Activated CD4-positive, alpha-beta T cell treated with anti-CD3 and anti-CD28 coated beads, Interleukin-2, amount 50 U/mL, for 4 hours (primary cell): ENCODE measurements at regions not wholly inside any gene's neighbourhood (a gene's known extent, or its start where the extent isn't known, plus 50 kb on each side); places are given as distances from the start of the nearest gene placed in this dataset.
"Not testable (repeated sequence)": the region's sequence is repeated elsewhere in the genome, so short reads cannot be mapped to it uniquely, and the experiment has no call there.

ENCODE experiments used
- DNase-seq, 2 experiments: peaks; one replicate each; pipeline ENCODE4 v3.0.0-alpha.2; 2020

- no peak for DNase-seq
Observed at GRCh38 chr5:128667751-128668150, 129.7 kb upstream of the FBN2 start.

- no peak for DNase-seq
Observed at GRCh38 chr5:128668921-128669320, 130.9 kb upstream of the FBN2 start.

- DNase-seq = no peak
Observed at GRCh38 chr5:128669803-128670202, 131.8 kb upstream of the FBN2 start.

GRCh38 chr5:128671943-128672342 is 133.9 kb upstream of the FBN2 start:
- DNase-seq = no peak

- DNase-seq = no peak
Observed at GRCh38 chr5:128673000-128673399, 135.0 kb upstream of the FBN2 start.

GRCh38 chr5:128673411-128673957 is 135.4 kb upstream of the FBN2 start:
- DNase-seq = no peak

- no peak for DNase-seq
Observed at GRCh38 chr5:128673970-128674369, 135.9 kb upstream of the FBN2 start.

- DNase-seq = peak in 1 of 2 experiments; percentile 20
Observed at GRCh38 chr5:128674837-128675446, 136.9 kb upstream of the FBN2 start.

GRCh38 chr5:128681096-128681495 is 143.1 kb upstream of the FBN2 start:
- DNase-seq = no peak

GRCh38 chr5:128681764-128682592 is 143.9 kb upstream of the FBN2 start:
- no peak for DNase-seq

GRCh38 chr5:128682669-128683068 is 144.6 kb upstream of the FBN2 start:
- DNase-seq = no peak

- no peak for DNase-seq
Observed at GRCh38 chr5:128684961-128685360, 146.9 kb upstream of the FBN2 start.

GRCh38 chr5:128687930-128688329 is 149.9 kb upstream of the FBN2 start:
- no peak for DNase-seq

GRCh38 chr5:128693764-128694163 is 155.7 kb upstream of the FBN2 start:
- DNase-seq = no peak

GRCh38 chr5:128695791-128696530 is 157.9 kb upstream of the FBN2 start:
- DNase-seq = no peak

GRCh38 chr5:128701301-128701700 is 163.3 kb upstream of the FBN2 start:
- no peak for DNase-seq

GRCh38 chr5:128703322-128703721 is 165.3 kb upstream of the FBN2 start:
- DNase-seq = no peak

GRCh38 chr5:128706269-128706668 is 168.2 kb upstream of the FBN2 start:
- no peak for DNase-seq

GRCh38 chr5:128708841-128709240 is 170.8 kb upstream of the FBN2 start:
- no peak for DNase-seq

GRCh38 chr5:128711216-128711615 is 173.2 kb upstream of the FBN2 start:
- no peak for DNase-seq

- no peak for DNase-seq
Observed at GRCh38 chr5:128714551-128714950, 176.5 kb upstream of the FBN2 start.

GRCh38 chr5:128722551-128722950 is 184.5 kb upstream of the FBN2 start:
- DNase-seq = no peak

GRCh38 chr5:128730021-128730420 is 192.0 kb upstream of the FBN2 start:
- not testable (repeated sequence) for DNase-seq

- DNase-seq = not testable (repeated sequence)
Observed at GRCh38 chr5:128735656-128736055, 197.6 kb upstream of the FBN2 start.
